ENCODE measurements at regions not wholly inside any gene's neighbourhood (a gene's known extent, or its start where the extent isn't known, plus 50 kb on each side); places are given as distances from the start of the nearest gene placed in this dataset.

- no peak for FAIRE-seq
- H3K4me3 ChIP-seq (ENCODE audit: low read depth, low read length): no peak overlapping the region
These were observed 324.7 kb upstream of the CLNK start for GRCh38 chr4:11009281-11009680.

DNA sequence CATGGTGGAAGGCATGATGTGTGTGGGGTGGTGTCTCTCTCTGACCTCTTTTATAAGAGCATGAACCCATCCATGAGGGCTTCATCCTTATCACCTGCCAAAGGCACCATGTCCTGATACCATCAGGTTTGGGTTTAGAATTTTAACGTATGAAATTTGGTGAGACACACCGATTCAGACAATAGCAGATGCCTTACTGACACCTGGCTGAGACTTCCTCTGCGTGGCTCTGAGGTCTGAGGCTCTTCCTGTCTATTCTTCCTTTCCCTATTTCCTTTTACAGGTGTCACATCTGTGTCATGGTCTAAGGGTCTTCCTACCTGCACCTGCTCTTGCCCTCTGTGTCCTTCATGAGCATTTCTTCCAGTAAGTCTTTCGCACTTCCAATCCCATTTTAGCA lies 320.7 kb upstream of the CLNK start:
- TF ChIP-seq CTCF (IDR thresholded peaks at IDR 0.05; ENCODE audit: insufficient read depth, low read length, severe bottlenecking): no peak
- Histone ChIP-seq H3K36me3 (ENCODE audit: control insufficient read depth, insufficient read depth, low read length) (no peaks in the 10 kb centered on the region), H3K4me3 (ENCODE audit: low read depth, low read length) (no peak overlapping the region), H3K27me3 (ENCODE audit: control insufficient read depth, insufficient read depth, low read length) (no peaks in the 10 kb centered on the region)
- DNase-seq (ENCODE audit: low read depth) (no peak), FAIRE-seq (peak; percentile 32)

More at GRCh38 chr4:11009281-11009680, 324.7 kb upstream of the CLNK start:
- peak; percentile 70 for DNase-seq (ENCODE audit: low read depth)
- TF ChIP-seq CTCF (IDR thresholded peaks at IDR 0.05; ENCODE audit: insufficient read depth, low read length, severe bottlenecking): no peak
- Histone ChIP-seq H3K27me3 (ENCODE audit: control insufficient read depth, insufficient read depth, low read length) (no peaks in the 10 kb centered on the region), H3K36me3 (ENCODE audit: control insufficient read depth, insufficient read depth, low read length) (no peaks in the 10 kb centered on the region)

DNA sequence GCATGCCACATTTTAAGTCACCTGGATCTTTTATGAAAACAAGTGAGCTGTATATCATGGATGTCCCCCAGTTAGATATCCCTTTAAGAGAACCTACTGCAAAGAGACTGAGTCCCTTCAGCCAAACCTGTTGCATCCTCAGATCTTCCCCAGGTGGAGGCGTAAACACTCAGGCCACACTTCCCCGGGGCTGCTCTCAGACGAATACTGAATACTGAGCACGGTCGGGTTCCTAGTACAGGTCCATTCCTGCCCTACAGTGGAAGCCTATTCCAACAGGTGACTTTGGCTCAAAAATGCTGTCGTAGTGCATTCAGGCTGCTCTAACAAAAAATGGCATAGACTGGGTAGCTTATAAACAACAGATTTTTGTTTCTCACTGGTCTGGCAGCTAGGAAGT lies 320.2 kb upstream of the CLNK start:
- H3K27me3 ChIP-seq (ENCODE audit: control insufficient read depth, insufficient read depth, low read length): no peaks in the 10 kb centered on the region
- no peak for DNase-seq (ENCODE audit: low read depth)
- TF ChIP-seq CTCF (IDR thresholded peaks at IDR 0.05; ENCODE audit: insufficient read depth, low read length, severe bottlenecking): no peak
- H3K36me3 ChIP-seq (ENCODE audit: control insufficient read depth, insufficient read depth, low read length): no peaks in the 10 kb centered on the region
- H3K4me3 ChIP-seq (ENCODE audit: low read depth, low read length): no peak overlapping the region
- FAIRE-seq: no peak

DNA sequence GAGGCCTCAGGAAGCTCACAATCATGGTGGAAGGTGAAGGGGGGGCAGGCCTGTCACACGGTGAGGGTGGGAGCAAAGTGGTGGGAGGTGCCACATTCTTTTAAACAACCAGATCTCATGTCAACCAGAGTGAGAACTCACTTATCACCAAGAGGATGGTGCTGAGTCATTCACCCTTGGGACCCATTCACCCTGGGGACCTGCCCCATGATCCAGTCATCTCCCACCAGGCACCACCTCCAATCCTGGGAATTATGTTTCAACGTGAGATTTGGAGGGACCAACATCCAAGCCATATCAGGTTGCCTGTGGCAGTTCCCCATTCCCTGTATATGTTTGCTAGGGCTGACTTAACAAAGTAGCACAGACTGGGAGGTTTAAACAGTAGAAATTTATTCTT lies 318.4 kb upstream of the CLNK start:
- Histone ChIP-seq H3K27me3 (ENCODE audit: control insufficient read depth, insufficient read depth, low read length) (no peaks in the 10 kb centered on the region), H3K4me3 (ENCODE audit: low read depth, low read length) (no peak overlapping the region), H3K36me3 (ENCODE audit: control insufficient read depth, insufficient read depth, low read length) (no peaks in the 10 kb centered on the region)
- no peak for TF ChIP-seq CTCF (IDR thresholded peaks at IDR 0.05; ENCODE audit: insufficient read depth, low read length, severe bottlenecking)
- FAIRE-seq (no peak), DNase-seq (ENCODE audit: low read depth) (no peak)

- no peak for TF ChIP-seq CTCF (IDR thresholded peaks at IDR 0.05; ENCODE audit: insufficient read depth, low read length, severe bottlenecking)
- FAIRE-seq (no peak), DNase-seq (ENCODE audit: low read depth) (no peak)
These were observed 314.3 kb upstream of the CLNK start for GRCh38 chr4:10998846-10999245.

DNA sequence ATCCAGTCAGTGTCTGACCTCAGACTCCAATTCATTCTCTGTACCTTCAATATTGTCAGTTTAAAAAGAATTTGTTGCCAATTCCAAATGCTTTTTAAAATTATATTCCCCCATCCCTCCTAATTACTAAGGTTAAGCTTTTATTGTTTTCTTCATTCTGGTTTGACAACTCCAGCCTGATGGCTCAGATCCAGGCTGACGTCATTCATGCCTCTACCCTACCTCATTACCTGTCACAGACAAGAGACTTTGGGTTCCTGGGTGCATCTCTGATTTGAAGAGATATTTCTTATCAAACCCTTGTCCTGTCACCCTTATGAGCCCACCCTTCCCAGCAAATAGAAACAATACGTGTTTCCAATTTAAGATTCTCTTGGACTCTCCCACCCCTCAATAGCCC lies 300.2 kb upstream of the CLNK start:
- Histone ChIP-seq H3K36me3 (ENCODE audit: control insufficient read depth, insufficient read depth, low read length) (no peaks in the 10 kb centered on the region), H3K27me3 (ENCODE audit: control insufficient read depth, insufficient read depth, low read length) (no peaks in the 10 kb centered on the region), H3K4me3 (ENCODE audit: low read depth, low read length) (no peak overlapping the region)
- TF ChIP-seq CTCF (IDR thresholded peaks at IDR 0.05; ENCODE audit: insufficient read depth, low read length, severe bottlenecking): no peak
- DNase-seq (ENCODE audit: low read depth): peak; percentile 64
- no peak for FAIRE-seq

More at GRCh38 chr4:10998846-10999245, 314.3 kb upstream of the CLNK start:
- Histone ChIP-seq H3K36me3 (ENCODE audit: control insufficient read depth, insufficient read depth, low read length) (no peaks in the 10 kb centered on the region), H3K27me3 (ENCODE audit: control insufficient read depth, insufficient read depth, low read length) (no peaks in the 10 kb centered on the region), H3K4me3 (ENCODE audit: low read depth, low read length) (no peak overlapping the region)
